CD14-positive monocyte (primary cell): ENCODE measurements at regions not wholly inside any gene's neighbourhood (a gene's known extent, or its start where the extent isn't known, plus 50 kb on each side); places are given as distances from the start of the nearest gene placed in this dataset.
"Not testable (repeated sequence)": the region's sequence is repeated elsewhere in the genome, so short reads cannot be mapped to it uniquely, and the experiment has no call there.

Source experiments
- DNase-seq, 3 donors: peaks; one replicate each; pipeline ENCODE4 v3.0.0-alpha.2; 2011 to 2022
- H2AFZ ChIP-seq: 2 replicates; pipeline ENCODE4 v1.6.0; 2012; ENCODE audit warnings: mild to moderate bottlenecking, low read depth, low read length, inconsistent platforms; ENCODE audit not compliant: insufficient read depth, poor library complexity, severe bottlenecking
- H3K27ac ChIP-seq, 2 donors: 1 replicate in 1 of 2; 2 replicates in 1 of 2; pipeline ENCODE4 v1.5.1; 2012 to 2013; ENCODE audit warnings: low read length in 2 of 2, control low read depth in 1 of 2, inconsistent platforms in 1 of 2, low read depth in 1 of 2, mild to moderate bottlenecking in 1 of 2
- H3K27me3 ChIP-seq, 2 donors: one replicate each; pipeline versions ENCODE4 v1.6.0 to v1.6.1; 2011 to 2013; ENCODE audit warnings: low read length in 2 of 2; ENCODE audit not compliant: control insufficient read depth in 2 of 2, insufficient read depth in 2 of 2
- H3K36me3 ChIP-seq, 2 donors: replicated peaks in 1 of 2; 1 replicate in 1 of 2; 2 replicates in 1 of 2; pipeline versions ENCODE4 v1.5.1 to v1.6.1; 2012 to 2013; ENCODE audit warnings: low read length in 2 of 2, control low read depth in 1 of 2, inconsistent platforms in 1 of 2, mild to moderate bottlenecking in 1 of 2; ENCODE audit not compliant: insufficient read depth in 2 of 2, control insufficient read depth in 1 of 2
- H3K4me1 ChIP-seq, 2 donors: 1 replicate in 1 of 2; 2 replicates in 1 of 2; pipeline versions ENCODE4 v1.5.1 to v1.6.1; 2012 to 2013; ENCODE audit warnings: low read length in 2 of 2, control low read depth in 1 of 2, inconsistent platforms in 1 of 2, mild to moderate bottlenecking in 1 of 2, moderate library complexity in 1 of 2; ENCODE audit not compliant: insufficient read depth in 2 of 2, control insufficient read depth in 1 of 2
- H3K4me2 ChIP-seq: replicated peaks from 2 replicates; pipeline ENCODE3; 2012; ENCODE audit warnings: low read length, moderate library complexity, mild to moderate bottlenecking; ENCODE audit not compliant: poor library complexity, severe bottlenecking; ENCODE audit errors: extremely low read depth
- H3K4me3 ChIP-seq, 3 experiments: fragments of 200-600 bp in 1 of 3; sonication (generic) in 1 of 3; replicated peaks in 1 of 3; 1 replicate in 2 of 3; 2 replicates in 1 of 3; pipeline ENCODE4 v1.5.1; 2011 to 2013; ENCODE audit warnings: low read length in 3 of 3, mild to moderate bottlenecking in 3 of 3, control low read depth in 2 of 3, low read depth in 2 of 3, inconsistent platforms in 1 of 3, moderate library complexity in 1 of 3
- H3K79me2 ChIP-seq: 2 replicates; pipeline ENCODE4 v1.6.0; 2012; ENCODE audit warnings: mild to moderate bottlenecking, control low read depth, inconsistent platforms, low read length, moderate library complexity; ENCODE audit not compliant: insufficient read depth
- H3K9ac ChIP-seq: 2 replicates; pipeline ENCODE4 v1.6.0; 2017; ENCODE audit warnings: low read length, mild to moderate bottlenecking; ENCODE audit not compliant: insufficient read depth, poor library complexity, severe bottlenecking
- H3K9me3 ChIP-seq, 2 donors: replicated peaks in 1 of 2; 1 replicate in 1 of 2; 2 replicates in 1 of 2; pipeline versions ENCODE4 v1.5.1 to v1.6.1; 2012 to 2013; ENCODE audit warnings: low read length in 2 of 2, control low read depth in 1 of 2; ENCODE audit not compliant: control insufficient read depth in 1 of 2, insufficient read depth in 1 of 2
- H4K20me1 ChIP-seq: 2 replicates; pipeline ENCODE4 v1.6.0; 2012; ENCODE audit warnings: mild to moderate bottlenecking, low read length, control low read depth, moderate library complexity; ENCODE audit not compliant: insufficient read depth
- H3K27ac Mint-ChIP-seq, 7 donors: one replicate each; pipeline ENCODE4 v1.8.0; 2020; ENCODE audit warnings: mild to moderate bottlenecking in 7 of 7, mixed read lengths in 7 of 7, moderate library complexity in 6 of 7, inconsistent platforms in 2 of 7
- H3K27me3 Mint-ChIP-seq, 3 donors: one replicate each; pipeline ENCODE4 v1.8.0; 2021 to 2022; ENCODE audit warnings: low read depth in 3 of 3, mild to moderate bottlenecking in 3 of 3, mixed read lengths in 3 of 3, moderate library complexity in 3 of 3, inconsistent platforms in 1 of 3
- H3K36me3 Mint-ChIP-seq, 2 donors: one replicate each; pipeline ENCODE4 v1.8.0; 2020; ENCODE audit warnings: mixed read lengths in 2 of 2, inconsistent platforms in 1 of 2, mild to moderate bottlenecking in 1 of 2
- H3K4me1 Mint-ChIP-seq: one replicate; pipeline ENCODE4 v1.8.0; 2020; ENCODE audit warnings: mild to moderate bottlenecking, mixed read lengths
- H3K4me3 Mint-ChIP-seq, 2 donors: one replicate each; pipeline ENCODE4 v1.8.0; 2020; ENCODE audit warnings: mild to moderate bottlenecking in 2 of 2, mixed read lengths in 2 of 2, moderate library complexity in 1 of 2
- H3K9me3 Mint-ChIP-seq, 7 donors: one replicate each; pipeline ENCODE4 v1.8.0; 2020 to 2022; ENCODE audit warnings: mixed read lengths in 7 of 7, mild to moderate bottlenecking in 6 of 7, moderate library complexity in 6 of 7, inconsistent platforms in 2 of 7
- WGBS: methylation state at CpG from one replicate; pipeline ENCODE4 v1.1.5; 2013; ENCODE audit warnings: missing lambda C conversion rate; ENCODE audit not compliant: insufficient coverage; 5-methylcytosine and 5-hydroxymethylcytosine counted together
- intact Hi-C, 2 donors: fragments of 100-400 bp; cut with micrococcal nuclease; formaldehyde crosslinking; loops; one replicate each; pipeline versions ENCODE4 v1.15.0 to v1.15.1; 2023
- TF ChIP-seq, protein P1 (sequence below): fragments of 200-600 bp; IDR thresholded peaks from one replicate; pipeline ENCODE4 v1.8.0; 2022; ENCODE audit warnings: antibody characterized with exemption, mild to moderate bottlenecking

DNA sequence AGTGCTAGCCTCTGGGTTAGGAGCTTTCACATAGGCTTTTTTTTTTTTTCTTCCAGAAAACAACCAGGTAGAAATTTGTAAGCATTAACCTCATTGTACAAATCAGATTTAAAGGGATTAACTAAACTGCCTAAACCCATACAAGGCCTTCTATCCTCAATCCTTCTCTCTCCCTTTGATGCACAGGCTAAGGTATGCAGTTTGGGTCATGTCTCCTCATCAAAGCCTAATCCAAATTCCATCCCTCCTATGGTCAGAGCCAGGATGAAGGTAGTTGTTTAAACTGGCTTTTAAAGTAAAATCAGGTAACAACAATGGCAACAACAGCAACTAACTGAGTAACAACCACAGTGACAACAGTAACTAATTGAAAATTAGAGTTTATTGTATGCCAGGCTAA lies 115.6 kb upstream of the SOX2 start:
- Histone ChIP-seq H3K36me3 (no peaks in the 10 kb centered on the region), H3K4me2 (no peak overlapping the region), H3K9ac (no peak overlapping the region), H3K4me1 (no peaks in the 10 kb centered on the region), H4K20me1 (no peaks in the 10 kb centered on the region), H3K9me3 (peaks cover under 1 to 4% of the 10 kb centered on the region in 2 donors), H3K79me2 (no peaks in the 10 kb centered on the region), H3K27me3 (no peaks in the 10 kb centered on the region), H3K27ac (no peak overlapping the region), H2AFZ (no peak overlapping the region), H3K4me3 (no peak overlapping the region)
- DNase-seq = no peak
- Mint-ChIP-seq H3K9me3 (peaks cover 3 to 9% (median 6%) of the 10 kb centered on the region in 7 donors), H3K27me3 (no peaks in the 10 kb centered on the region), H3K36me3 (no peaks in the 10 kb centered on the region), H3K27ac (peak overlapping the region in 1 of 7 donors; percentile 16), H3K4me3 (no peak overlapping the region), H3K4me1 (no peaks in the 10 kb centered on the region)
- intact Hi-C loops = no loop called here
- TF ChIP-seq, protein P1, sequence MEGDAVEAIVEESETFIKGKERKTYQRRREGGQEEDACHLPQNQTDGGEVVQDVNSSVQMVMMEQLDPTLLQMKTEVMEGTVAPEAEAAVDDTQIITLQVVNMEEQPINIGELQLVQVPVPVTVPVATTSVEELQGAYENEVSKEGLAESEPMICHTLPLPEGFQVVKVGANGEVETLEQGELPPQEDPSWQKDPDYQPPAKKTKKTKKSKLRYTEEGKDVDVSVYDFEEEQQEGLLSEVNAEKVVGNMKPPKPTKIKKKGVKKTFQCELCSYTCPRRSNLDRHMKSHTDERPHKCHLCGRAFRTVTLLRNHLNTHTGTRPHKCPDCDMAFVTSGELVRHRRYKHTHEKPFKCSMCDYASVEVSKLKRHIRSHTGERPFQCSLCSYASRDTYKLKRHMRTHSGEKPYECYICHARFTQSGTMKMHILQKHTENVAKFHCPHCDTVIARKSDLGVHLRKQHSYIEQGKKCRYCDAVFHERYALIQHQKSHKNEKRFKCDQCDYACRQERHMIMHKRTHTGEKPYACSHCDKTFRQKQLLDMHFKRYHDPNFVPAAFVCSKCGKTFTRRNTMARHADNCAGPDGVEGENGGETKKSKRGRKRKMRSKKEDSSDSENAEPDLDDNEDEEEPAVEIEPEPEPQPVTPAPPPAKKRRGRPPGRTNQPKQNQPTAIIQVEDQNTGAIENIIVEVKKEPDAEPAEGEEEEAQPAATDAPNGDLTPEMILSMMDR = no peak

DNA sequence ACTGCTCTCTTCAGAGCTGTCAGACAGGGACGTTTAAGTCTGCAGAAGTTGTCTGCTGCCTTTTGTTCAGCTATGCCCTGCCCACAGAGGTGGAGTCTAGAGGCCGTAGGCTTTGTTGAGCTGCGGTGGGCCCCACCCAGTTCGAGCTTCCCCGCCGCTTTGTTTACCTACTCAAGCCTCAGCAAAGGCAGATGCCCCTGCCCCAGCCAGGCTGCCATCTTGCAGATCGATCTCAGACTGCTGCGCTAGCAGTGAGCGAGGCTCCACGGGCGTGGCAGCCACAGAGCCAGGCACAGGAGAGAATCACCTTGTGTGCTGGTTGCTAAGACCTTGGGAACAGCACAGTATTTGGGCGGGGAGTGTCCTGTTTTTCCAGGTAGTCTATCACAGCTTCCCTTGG lies 120.8 kb upstream of the SOX2 start:
- H4K20me1 ChIP-seq, H3K27me3 Mint-ChIP-seq, H2AFZ ChIP-seq, DNase-seq, H3K4me1 ChIP-seq, H3K9ac ChIP-seq, H3K27me3 ChIP-seq, H3K4me2 ChIP-seq, H3K4me3 Mint-ChIP-seq, H3K27ac Mint-ChIP-seq, H3K36me3 Mint-ChIP-seq, H3K9me3 ChIP-seq, H3K4me3 ChIP-seq, H3K4me1 Mint-ChIP-seq, intact Hi-C loops, H3K79me2 ChIP-seq, H3K36me3 ChIP-seq, H3K27ac ChIP-seq: not testable (repeated sequence)
- WGBS = 85% methylated on average over 12 of the region's 12 CpGs
- H3K9me3 Mint-ChIP-seq = peaks cover 5 to 21% (median 13%) of the 10 kb centered on the region in 7 donors
